ENCODE measurements at regions not wholly inside any gene's neighbourhood (a gene's known extent, or its start where the extent isn't known, plus 50 kb on each side); places are given as distances from the start of the nearest gene placed in this dataset.

DNA sequence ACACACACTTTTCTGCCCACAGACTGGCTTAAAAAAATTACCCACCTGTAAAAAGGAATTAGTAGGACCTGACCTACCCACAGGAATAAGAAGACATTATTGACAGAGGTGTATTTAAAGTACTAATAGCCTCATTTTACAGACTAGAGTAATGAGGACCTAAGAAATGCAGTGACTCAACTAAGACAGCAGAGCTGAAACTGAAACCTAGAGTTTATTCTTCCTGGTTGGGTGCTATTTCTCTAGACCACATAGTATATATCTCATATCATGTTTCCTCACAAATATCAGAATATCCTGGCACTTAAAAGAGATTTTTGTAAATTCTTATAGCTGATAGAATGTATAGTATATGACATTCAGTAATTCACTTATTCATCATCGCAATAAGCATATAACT is 435.0 kb downstream of the MAGEE1 start:
- H3K4me1 ChIP-seq (ENCODE audit: insufficient read depth, low read length, poor library complexity, severe bottlenecking): no peaks in the 10 kb centered on the region
- H3K9me3 ChIP-seq (ENCODE audit: insufficient read depth, low read depth, low read length): no peaks in the 10 kb centered on the region
- no peaks in the 10 kb centered on the region for H3K36me3 ChIP-seq (ENCODE audit: insufficient read depth, low read length)
- no peaks in the 10 kb centered on the region for H4K20me1 ChIP-seq (ENCODE audit: insufficient read depth, low read length, poor library complexity, severe bottlenecking)
- H3F3A ChIP-seq (ENCODE audit: low read depth): no peaks in the 10 kb centered on the region
- no peaks in the 10 kb centered on the region for H3K27me3 ChIP-seq (ENCODE audit: insufficient read depth, low read length, poor library complexity, severe bottlenecking)
- H3K79me2 ChIP-seq (ENCODE audit: insufficient read depth, low read length): no peaks in the 10 kb centered on the region
- H2AFZ ChIP-seq (ENCODE audit: low read length): no peak overlapping the region
- H3K4me2 ChIP-seq (ENCODE audit: low read depth, low read length, poor library complexity, severe bottlenecking): no peak overlapping the region
- no peaks in the 10 kb centered on the region for H3K9me2 ChIP-seq (replicated peaks; ENCODE audit: low read depth, low read length)
- TF ChIP-seq EZH2phosphoT487 (IDR thresholded peaks at IDR 0.05; ENCODE audit: borderline replicate concordance): no peak
- TF ChIP-seq, protein P1, sequence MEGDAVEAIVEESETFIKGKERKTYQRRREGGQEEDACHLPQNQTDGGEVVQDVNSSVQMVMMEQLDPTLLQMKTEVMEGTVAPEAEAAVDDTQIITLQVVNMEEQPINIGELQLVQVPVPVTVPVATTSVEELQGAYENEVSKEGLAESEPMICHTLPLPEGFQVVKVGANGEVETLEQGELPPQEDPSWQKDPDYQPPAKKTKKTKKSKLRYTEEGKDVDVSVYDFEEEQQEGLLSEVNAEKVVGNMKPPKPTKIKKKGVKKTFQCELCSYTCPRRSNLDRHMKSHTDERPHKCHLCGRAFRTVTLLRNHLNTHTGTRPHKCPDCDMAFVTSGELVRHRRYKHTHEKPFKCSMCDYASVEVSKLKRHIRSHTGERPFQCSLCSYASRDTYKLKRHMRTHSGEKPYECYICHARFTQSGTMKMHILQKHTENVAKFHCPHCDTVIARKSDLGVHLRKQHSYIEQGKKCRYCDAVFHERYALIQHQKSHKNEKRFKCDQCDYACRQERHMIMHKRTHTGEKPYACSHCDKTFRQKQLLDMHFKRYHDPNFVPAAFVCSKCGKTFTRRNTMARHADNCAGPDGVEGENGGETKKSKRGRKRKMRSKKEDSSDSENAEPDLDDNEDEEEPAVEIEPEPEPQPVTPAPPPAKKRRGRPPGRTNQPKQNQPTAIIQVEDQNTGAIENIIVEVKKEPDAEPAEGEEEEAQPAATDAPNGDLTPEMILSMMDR (conservative IDR thresholded peaks at IDR 0.05; ENCODE audit: low read length): no peak
- no peak overlapping the region for H3K9ac ChIP-seq (ENCODE audit: low read depth, low read length, poor library complexity, severe bottlenecking)
- no peak overlapping the region for H3K4me3 ChIP-seq (ENCODE audit: low read length, poor library complexity, severe bottlenecking)

DNA sequence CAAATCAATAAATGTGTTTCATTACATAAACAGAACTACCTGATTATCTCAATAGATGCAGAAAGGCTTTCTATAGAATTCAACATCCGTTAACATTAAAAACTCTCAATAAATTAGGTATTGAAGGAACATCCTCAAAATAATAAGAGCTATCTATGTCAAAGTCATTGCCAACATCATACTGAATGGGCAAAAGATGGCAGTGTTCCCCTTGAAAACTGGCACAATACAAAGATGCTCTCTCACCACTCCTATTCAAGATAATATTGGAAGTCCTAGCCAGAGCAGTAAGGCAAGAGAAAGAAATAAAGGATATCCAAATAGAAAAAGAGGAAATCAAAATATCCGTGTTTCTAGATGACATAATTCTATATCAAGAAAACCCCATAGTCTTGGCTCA is 466.4 kb downstream of the MAGEE1 start:
- Histone ChIP-seq H4K20me1 (ENCODE audit: insufficient read depth, low read length, poor library complexity, severe bottlenecking) (no peaks in the 10 kb centered on the region), H3K9ac (ENCODE audit: low read depth, low read length, poor library complexity, severe bottlenecking) (no peak overlapping the region), H3K9me3 (ENCODE audit: insufficient read depth, low read depth, low read length) (no peaks in the 10 kb centered on the region), H3K4me2 (ENCODE audit: low read depth, low read length, poor library complexity, severe bottlenecking) (no peak overlapping the region), H3F3A (ENCODE audit: low read depth) (no peaks in the 10 kb centered on the region), H2AFZ (ENCODE audit: low read length) (no peak overlapping the region), H3K4me1 (ENCODE audit: insufficient read depth, low read length, poor library complexity, severe bottlenecking) (no peaks in the 10 kb centered on the region), H3K27me3 (ENCODE audit: insufficient read depth, low read length, poor library complexity, severe bottlenecking) (no peaks in the 10 kb centered on the region), H3K9me2 (replicated peaks; ENCODE audit: low read depth, low read length) (no peaks in the 10 kb centered on the region), H3K79me2 (ENCODE audit: insufficient read depth, low read length) (no peaks in the 10 kb centered on the region), H3K36me3 (ENCODE audit: insufficient read depth, low read length) (no peaks in the 10 kb centered on the region), H3K4me3 (ENCODE audit: low read length, poor library complexity, severe bottlenecking) (no peak overlapping the region)
- TF ChIP-seq EZH2phosphoT487 (IDR thresholded peaks at IDR 0.05; ENCODE audit: borderline replicate concordance): no peak
- TF ChIP-seq, protein P1 (conservative IDR thresholded peaks at IDR 0.05; ENCODE audit: low read length): no peak

DNA sequence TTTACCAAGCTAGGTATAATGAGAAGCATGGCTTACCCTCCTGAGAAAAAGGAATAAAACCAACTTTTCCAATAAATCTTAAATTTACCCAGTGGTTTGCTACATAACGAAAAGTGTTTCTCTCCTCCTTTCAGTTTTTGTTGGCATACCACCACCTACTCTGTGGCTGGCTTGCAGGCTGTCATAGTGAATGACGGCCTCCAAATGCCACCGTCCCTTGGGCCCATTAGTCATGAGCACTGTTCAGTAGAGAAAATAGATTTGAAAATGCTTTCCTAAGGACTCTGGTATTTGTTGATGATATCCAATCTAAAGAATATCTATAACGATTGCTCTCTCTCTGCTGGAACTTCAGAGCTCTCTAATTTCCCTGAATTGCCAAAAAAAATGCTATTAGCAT is 488.3 kb downstream of the MAGEE1 start:
- Histone ChIP-seq H3K27me3 (ENCODE audit: insufficient read depth, low read length, poor library complexity, severe bottlenecking) (no peaks in the 10 kb centered on the region), H3K4me3 (ENCODE audit: low read length, poor library complexity, severe bottlenecking) (no peak overlapping the region), H3K36me3 (ENCODE audit: insufficient read depth, low read length) (no peaks in the 10 kb centered on the region), H3K9me3 (ENCODE audit: insufficient read depth, low read depth, low read length) (no peaks in the 10 kb centered on the region), H3K4me1 (ENCODE audit: insufficient read depth, low read length, poor library complexity, severe bottlenecking) (no peaks in the 10 kb centered on the region), H4K20me1 (ENCODE audit: insufficient read depth, low read length, poor library complexity, severe bottlenecking) (no peaks in the 10 kb centered on the region), H3K79me2 (ENCODE audit: insufficient read depth, low read length) (no peaks in the 10 kb centered on the region), H3F3A (ENCODE audit: low read depth) (no peaks in the 10 kb centered on the region), H3K9me2 (replicated peaks; ENCODE audit: low read depth, low read length) (no peaks in the 10 kb centered on the region), H3K4me2 (ENCODE audit: low read depth, low read length, poor library complexity, severe bottlenecking) (no peak overlapping the region), H3K9ac (ENCODE audit: low read depth, low read length, poor library complexity, severe bottlenecking) (no peak overlapping the region), H2AFZ (ENCODE audit: low read length) (no peak overlapping the region)
- TF ChIP-seq, protein P1 (conservative IDR thresholded peaks at IDR 0.05; ENCODE audit: low read length): no peak
- no peak for TF ChIP-seq EZH2phosphoT487 (IDR thresholded peaks at IDR 0.05; ENCODE audit: borderline replicate concordance)

All from Loucy (cell line).